ENCODE measurements at regions not wholly inside any gene's neighbourhood (a gene's known extent, or its start where the extent isn't known, plus 50 kb on each side); places are given as distances from the start of the nearest gene placed in this dataset.

DNA sequence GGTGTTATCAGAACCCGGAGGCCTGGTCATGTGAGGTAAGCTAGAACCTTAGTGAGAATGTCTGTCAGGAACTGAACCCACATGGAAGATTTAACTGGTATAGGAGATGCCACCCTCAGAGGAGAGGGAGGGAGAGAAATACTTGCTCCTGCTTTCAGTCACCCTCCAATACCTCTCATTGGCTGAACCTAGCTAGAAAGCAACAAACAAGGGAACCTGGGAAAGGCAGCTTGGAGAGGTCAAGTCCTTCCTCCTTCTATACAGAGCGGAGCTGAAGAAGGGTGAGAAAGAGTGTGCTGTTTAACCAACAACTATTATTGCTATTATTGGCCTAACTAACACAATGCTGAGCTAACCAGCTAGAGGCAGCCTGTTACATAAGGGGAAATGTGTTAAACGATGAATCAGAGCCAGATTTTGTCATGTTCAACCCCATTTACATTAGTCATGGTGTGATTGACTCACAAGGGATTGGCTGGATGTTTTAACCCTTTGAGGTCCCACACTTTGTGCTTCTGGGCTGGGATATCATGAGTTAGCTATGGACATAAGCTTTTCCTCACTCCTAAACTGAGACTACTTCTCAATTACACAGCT, 96.5 kb upstream of the ESX1 start:
- no peak for TF ChIP-seq POLR2A (IDR thresholded peaks at IDR 0.05)
- TF ChIP-seq, protein P1, sequence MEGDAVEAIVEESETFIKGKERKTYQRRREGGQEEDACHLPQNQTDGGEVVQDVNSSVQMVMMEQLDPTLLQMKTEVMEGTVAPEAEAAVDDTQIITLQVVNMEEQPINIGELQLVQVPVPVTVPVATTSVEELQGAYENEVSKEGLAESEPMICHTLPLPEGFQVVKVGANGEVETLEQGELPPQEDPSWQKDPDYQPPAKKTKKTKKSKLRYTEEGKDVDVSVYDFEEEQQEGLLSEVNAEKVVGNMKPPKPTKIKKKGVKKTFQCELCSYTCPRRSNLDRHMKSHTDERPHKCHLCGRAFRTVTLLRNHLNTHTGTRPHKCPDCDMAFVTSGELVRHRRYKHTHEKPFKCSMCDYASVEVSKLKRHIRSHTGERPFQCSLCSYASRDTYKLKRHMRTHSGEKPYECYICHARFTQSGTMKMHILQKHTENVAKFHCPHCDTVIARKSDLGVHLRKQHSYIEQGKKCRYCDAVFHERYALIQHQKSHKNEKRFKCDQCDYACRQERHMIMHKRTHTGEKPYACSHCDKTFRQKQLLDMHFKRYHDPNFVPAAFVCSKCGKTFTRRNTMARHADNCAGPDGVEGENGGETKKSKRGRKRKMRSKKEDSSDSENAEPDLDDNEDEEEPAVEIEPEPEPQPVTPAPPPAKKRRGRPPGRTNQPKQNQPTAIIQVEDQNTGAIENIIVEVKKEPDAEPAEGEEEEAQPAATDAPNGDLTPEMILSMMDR (IDR thresholded peaks at IDR 0.05), result no peak

Measured in gastroesophageal sphincter (tissue), 3 donors.